SK-N-SH (cell line): ENCODE measurements at regions not wholly inside any gene's neighbourhood (a gene's known extent, or its start where the extent isn't known, plus 50 kb on each side); places are given as distances from the start of the nearest gene placed in this dataset.

Source experiments
- CTCF ChIA-PET: fragments of 300-600, 350-600 bp; formaldehyde crosslinking; extraction: SDS; loops from one replicate; lab custom pipeline; 2021; lab: Yijun Ruan, JAX
- POLR2A ChIA-PET: fragments of 350-600 bp; sonication (Branson Sonifier 250); formaldehyde crosslinking; extraction: SDS; loops from one replicate; lab custom pipeline; 2020; ENCODE audit warnings: antibody characterized with exemption, inconsistent platforms; lab: Yijun Ruan, JAX
- DNase-seq: peaks from one replicate; pipeline ENCODE4 v3.0.0; 2012
- H2AFZ ChIP-seq: fragments of 200-600 bp; sonication (generic); 2 replicates; pipeline ENCODE4 v1.8.1; 2016; ENCODE audit warnings: antibody characterized with exemption, mild to moderate bottlenecking, low read depth
- H3F3A ChIP-seq: fragments of 200-600 bp; sonication (generic); replicated peaks from 2 replicates; pipeline ENCODE3; 2016; ENCODE audit warnings: antibody characterized with exemption, mild to moderate bottlenecking; ENCODE audit not compliant: insufficient read depth
- H3K27ac ChIP-seq, 2 experiments: fragments of 200-500 bp in 1 of 2; fragments of 200-600 bp in 1 of 2; sonication (Bioruptor generic) in 1 of 2; sonication (generic), shearing (Covaris generic) in 1 of 2; 2 replicates each; pipeline versions ENCODE4 v1.5.1 to v1.6.1; 2014 to 2016; ENCODE audit warnings: low read depth in 2 of 2, inconsistent platforms in 1 of 2, low read length in 1 of 2, mild to moderate bottlenecking in 1 of 2, mixed read lengths in 1 of 2
- H3K27me3 ChIP-seq: fragments of 200-600 bp; sonication (generic), shearing (Covaris generic); 2 replicates; pipeline ENCODE4 v1.6.1; 2016; ENCODE audit warnings: mixed run types; ENCODE audit not compliant: insufficient read depth
- H3K36me3 ChIP-seq, 2 experiments: fragments of 200-500 bp in 1 of 2; fragments of 200-600 bp in 1 of 2; sonication (Bioruptor generic) in 1 of 2; sonication (generic) in 1 of 2; replicated peaks in 1 of 2; 2 replicates each; pipeline versions ENCODE3 to v1.5.1; 2014 to 2016; ENCODE audit warnings: low read length in 1 of 2, mild to moderate bottlenecking in 1 of 2; ENCODE audit not compliant: insufficient read depth in 2 of 2, control insufficient read depth in 1 of 2
- H3K4me1 ChIP-seq, 2 experiments: fragments of 200-500 bp in 1 of 2; fragments of 200-600 bp in 1 of 2; sonication (Bioruptor generic) in 1 of 2; sonication (generic), shearing (Covaris generic) in 1 of 2; 2 replicates each; pipeline versions ENCODE4 v1.5.1 to v1.6.1; 2014 to 2016; ENCODE audit warnings: low read depth in 1 of 2, low read length in 1 of 2, mixed run types in 1 of 2; ENCODE audit not compliant: insufficient read depth in 2 of 2, control insufficient read depth in 1 of 2
- H3K4me2 ChIP-seq: fragments of 200-600 bp; sonication (generic), shearing (Covaris generic); 2 replicates; pipeline ENCODE4 v1.6.1; 2017; ENCODE audit warnings: mixed run types
- H3K4me3 ChIP-seq, 2 experiments: fragments of 200-500 bp in 1 of 2; fragments of 200-600 bp in 1 of 2; sonication (Bioruptor generic) in 1 of 2; sonication (generic), shearing (Covaris generic) in 1 of 2; 2 replicates each; pipeline versions ENCODE4 v1.5.1 to v1.8.1; 2014 to 2016; ENCODE audit warnings: low read depth in 2 of 2, inconsistent platforms in 1 of 2, low read length in 1 of 2, mild to moderate bottlenecking in 1 of 2, mixed read lengths in 1 of 2, moderate library complexity in 1 of 2
- H3K79me2 ChIP-seq: fragments of 200-600 bp; sonication (generic); 2 replicates; pipeline ENCODE4 v1.8.1; 2017; ENCODE audit warnings: mild to moderate bottlenecking; ENCODE audit not compliant: insufficient read depth
- H3K9ac ChIP-seq: fragments of 200-600 bp; sonication (generic); 2 replicates; pipeline ENCODE4 v1.6.1; 2017; ENCODE audit warnings: mixed run types
- H3K9me2 ChIP-seq: fragments of 200-600 bp; sonication (generic); 2 replicates; pipeline ENCODE4 v1.6.1; 2017; ENCODE audit warnings: mixed run types
- H3K9me3 ChIP-seq: fragments of 200-600 bp; sonication (generic); 2 replicates; pipeline ENCODE4 v1.6.1; 2017; ENCODE audit warnings: mixed run types, mild to moderate bottlenecking, moderate library complexity
- H4K20me1 ChIP-seq: fragments of 200-600 bp; sonication (generic); 2 replicates; pipeline ENCODE4 v1.6.1; 2017; ENCODE audit warnings: mild to moderate bottlenecking, mixed run types; ENCODE audit not compliant: insufficient read depth
- CTCF ChIP-seq: fragments of 200-600 bp; sonication (generic); IDR thresholded peaks from 2 replicates; pipeline ENCODE4 v1.6.1; 2017; ENCODE audit warnings: antibody characterized with exemption, mild to moderate bottlenecking, moderate library complexity
- ELF1 ChIP-seq: IDR thresholded peaks from 2 replicates; pipeline ENCODE4 v1.4.0; 2012
- FOXJ3 ChIP-seq: sonication (generic); formaldehyde crosslinking; IDR thresholded peaks from 2 replicates; pipeline ENCODE4 v1.5.1; 2020; ENCODE audit warnings: mild to moderate bottlenecking, missing genetic modification reagents
- FOXM1 ChIP-seq: IDR thresholded peaks from 2 replicates; pipeline ENCODE4 v1.4.0; 2012; ENCODE audit warnings: low read depth, mild to moderate bottlenecking
- MXI1 ChIP-seq: IDR thresholded peaks from 2 replicates; pipeline ENCODE4 v1.6.1; 2012; ENCODE audit warnings: mild to moderate bottlenecking, low read depth, low read length, improper control_type of control experiment
- NFIC ChIP-seq: IDR thresholded peaks from 2 replicates; pipeline ENCODE4 v1.4.0; 2012; ENCODE audit warnings: borderline replicate concordance
- POLR2AphosphoS5 ChIP-seq: IDR thresholded peaks from 2 replicates; pipeline ENCODE4 v1.6.1; 2012; ENCODE audit warnings: low read depth, low read length
- RAD21 ChIP-seq: IDR thresholded peaks from 2 replicates; pipeline ENCODE4 v1.6.1; 2012; ENCODE audit warnings: mild to moderate bottlenecking, low read length
- RCOR1 ChIP-seq: fragments of 150-350 bp; IDR thresholded peaks from 2 replicates; pipeline ENCODE4 v1.6.1; 2017; ENCODE audit warnings: antibody characterized with exemption, low read length
- RFX5 ChIP-seq: IDR thresholded peaks from 2 replicates; pipeline ENCODE4 v1.6.1; 2012; ENCODE audit warnings: mild to moderate bottlenecking, improper control_type of control experiment, low read length
- TAF1 ChIP-seq: IDR thresholded peaks from 2 replicates; pipeline ENCODE4 v1.6.1; 2012; ENCODE audit warnings: low read depth, mild to moderate bottlenecking, low read length, moderate library complexity, borderline replicate concordance
- USF1 ChIP-seq: IDR thresholded peaks from 2 replicates; pipeline ENCODE4 v1.4.0; 2012; ENCODE audit warnings: low read depth, borderline replicate concordance
- USF2 ChIP-seq: fragments of 150-350 bp; IDR thresholded peaks from 2 replicates; pipeline ENCODE4 v1.6.1; 2017; ENCODE audit warnings: antibody characterized with exemption, low read length, low read depth, borderline replicate concordance
- WGBS: methylation state at CpG from one replicate; pipeline ENCODE4 v1.1.6; 2017; ENCODE audit warnings: low lambda C conversion rate; 5-methylcytosine and 5-hydroxymethylcytosine counted together
- TF ChIP-seq, protein P1 (sequence below): IDR thresholded peaks from 2 replicates; pipeline ENCODE4 v1.6.1; 2012; ENCODE audit warnings: mild to moderate bottlenecking, low read depth, low read length, moderate library complexity
- TF ChIP-seq, protein P2 (sequence below): IDR thresholded peaks from 2 replicates; pipeline ENCODE4 v1.4.0; 2012; ENCODE audit warnings: low read depth

GRCh38 chr6:145468534-145468933 is 266.8 kb downstream of the EPM2A start:
- DNase-seq: no peak
- Histone ChIP-seq H3K27me3 (no peaks in the 10 kb centered on the region), H4K20me1 (no peaks in the 10 kb centered on the region), H3K9me3 (no peaks in the 10 kb centered on the region), H2AFZ (no peak overlapping the region), H3K9me2 (no peaks in the 10 kb centered on the region), H3K9ac (no peak overlapping the region), H3K4me1 (no peaks in the 10 kb centered on the region), H3K36me3 (no peaks in the 10 kb centered on the region), H3F3A (no peaks in the 10 kb centered on the region), H3K27ac (no peak overlapping the region), H3K4me2 (no peak overlapping the region), H3K4me3 (no peak overlapping the region), H3K79me2 (no peaks in the 10 kb centered on the region)
- CTCF ChIA-PET: no interaction called here
- POLR2A ChIA-PET: no interaction called here
- TF ChIP-seq USF1 (no peak), POLR2AphosphoS5 (no peak), NFIC (no peak)
- TF ChIP-seq, all 33 proteins: peak for 0

DNA sequence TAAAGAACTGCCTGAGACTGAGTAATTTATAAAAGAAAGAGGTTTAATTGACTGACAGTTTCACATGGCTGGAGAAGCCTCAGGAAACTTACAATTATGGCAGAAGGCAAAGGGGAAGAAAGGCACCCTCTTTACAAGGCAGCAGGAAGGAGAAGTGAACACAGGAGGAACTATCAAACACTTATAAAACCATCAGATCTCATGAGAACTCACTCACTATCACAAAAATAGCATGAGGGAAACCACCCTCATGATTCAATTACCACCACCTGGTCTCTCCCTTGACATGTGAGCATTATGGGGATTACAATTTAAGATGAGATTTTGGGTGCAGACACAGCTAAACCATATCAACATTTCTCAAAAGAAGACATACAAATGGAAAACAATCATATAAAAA is 266.3 kb downstream of the EPM2A start:
- Histone ChIP-seq H4K20me1 (no peaks in the 10 kb centered on the region), H3K79me2 (no peaks in the 10 kb centered on the region), H3F3A (no peaks in the 10 kb centered on the region), H3K4me3 (no peak overlapping the region), H3K4me1 (no peaks in the 10 kb centered on the region), H3K9me3 (no peaks in the 10 kb centered on the region), H3K27me3 (no peaks in the 10 kb centered on the region), H3K36me3 (no peaks in the 10 kb centered on the region), H3K9me2 (no peaks in the 10 kb centered on the region), H2AFZ (no peak overlapping the region), H3K27ac (no peak overlapping the region), H3K4me2 (no peak overlapping the region), H3K9ac (no peak overlapping the region)
- ChIA-PET CTCF (no interaction called here), POLR2A (no interaction called here)
- no peak for TF ChIP-seq RCOR1
- TF ChIP-seq TAF1: no peak
- no peak for TF ChIP-seq USF1
- no peak for TF ChIP-seq USF2
- DNase-seq: no peak

DNA sequence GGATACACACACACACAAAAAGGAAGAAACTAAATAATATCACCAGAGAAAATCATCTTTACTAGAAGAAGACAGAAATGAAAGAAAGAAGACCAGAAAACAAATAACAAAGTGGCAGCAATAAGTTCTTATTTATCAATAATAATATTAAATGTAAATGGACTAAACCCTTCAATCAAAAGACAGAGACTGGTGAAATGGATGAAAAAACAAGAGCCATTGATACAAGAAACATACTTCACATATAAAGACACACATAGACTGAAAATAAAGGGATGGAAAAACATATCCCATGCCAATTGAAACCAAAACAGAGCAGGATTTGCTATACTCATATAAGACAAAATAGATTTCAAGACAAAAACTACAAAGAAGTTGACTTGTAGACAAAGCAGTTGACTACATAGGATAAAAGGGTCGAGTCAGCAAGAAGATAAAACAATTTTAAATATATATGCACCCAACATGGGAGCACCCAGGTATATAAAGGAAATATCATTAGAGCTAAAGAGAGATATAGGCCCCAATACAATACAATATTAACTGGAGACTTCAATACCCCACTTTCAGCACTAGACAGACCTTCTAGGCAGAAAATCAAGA is 259.4 kb downstream of the EPM2A start:
- ChIA-PET POLR2A (no interaction called here), CTCF (no interaction called here)
- Histone ChIP-seq H3K9me3 (peaks cover 8% of the 10 kb centered on the region; the same call in 1 of the 2 replicates), H3K36me3 (no peaks in the 10 kb centered on the region), H3K79me2 (no peaks in the 10 kb centered on the region), H3K4me1 (no peaks in the 10 kb centered on the region), H3F3A (no peaks in the 10 kb centered on the region), H3K27me3 (no peaks in the 10 kb centered on the region), H4K20me1 (no peaks in the 10 kb centered on the region), H3K4me2 (no peak overlapping the region), H3K9ac (no peak overlapping the region), H3K27ac (no peak overlapping the region), H2AFZ (no peak overlapping the region), H3K9me2 (no peaks in the 10 kb centered on the region), H3K4me3 (no peak overlapping the region)
- 3% methylated on average over 1 of the region's 1 CpG for WGBS
- no peak for DNase-seq
- TF ChIP-seq NFIC (no peak), FOXM1 (no peak), RAD21 (no peak), CTCF (no peak), FOXJ3 (CRISPR knock-in tag) (no peak), MXI1 (no peak), RFX5 (no peak), ELF1 (no peak)
- TF ChIP-seq, protein P1, sequence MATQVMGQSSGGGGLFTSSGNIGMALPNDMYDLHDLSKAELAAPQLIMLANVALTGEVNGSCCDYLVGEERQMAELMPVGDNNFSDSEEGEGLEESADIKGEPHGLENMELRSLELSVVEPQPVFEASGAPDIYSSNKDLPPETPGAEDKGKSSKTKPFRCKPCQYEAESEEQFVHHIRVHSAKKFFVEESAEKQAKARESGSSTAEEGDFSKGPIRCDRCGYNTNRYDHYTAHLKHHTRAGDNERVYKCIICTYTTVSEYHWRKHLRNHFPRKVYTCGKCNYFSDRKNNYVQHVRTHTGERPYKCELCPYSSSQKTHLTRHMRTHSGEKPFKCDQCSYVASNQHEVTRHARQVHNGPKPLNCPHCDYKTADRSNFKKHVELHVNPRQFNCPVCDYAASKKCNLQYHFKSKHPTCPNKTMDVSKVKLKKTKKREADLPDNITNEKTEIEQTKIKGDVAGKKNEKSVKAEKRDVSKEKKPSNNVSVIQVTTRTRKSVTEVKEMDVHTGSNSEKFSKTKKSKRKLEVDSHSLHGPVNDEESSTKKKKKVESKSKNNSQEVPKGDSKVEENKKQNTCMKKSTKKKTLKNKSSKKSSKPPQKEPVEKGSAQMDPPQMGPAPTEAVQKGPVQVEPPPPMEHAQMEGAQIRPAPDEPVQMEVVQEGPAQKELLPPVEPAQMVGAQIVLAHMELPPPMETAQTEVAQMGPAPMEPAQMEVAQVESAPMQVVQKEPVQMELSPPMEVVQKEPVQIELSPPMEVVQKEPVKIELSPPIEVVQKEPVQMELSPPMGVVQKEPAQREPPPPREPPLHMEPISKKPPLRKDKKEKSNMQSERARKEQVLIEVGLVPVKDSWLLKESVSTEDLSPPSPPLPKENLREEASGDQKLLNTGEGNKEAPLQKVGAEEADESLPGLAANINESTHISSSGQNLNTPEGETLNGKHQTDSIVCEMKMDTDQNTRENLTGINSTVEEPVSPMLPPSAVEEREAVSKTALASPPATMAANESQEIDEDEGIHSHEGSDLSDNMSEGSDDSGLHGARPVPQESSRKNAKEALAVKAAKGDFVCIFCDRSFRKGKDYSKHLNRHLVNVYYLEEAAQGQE: no peak
- TF ChIP-seq, protein P2, sequence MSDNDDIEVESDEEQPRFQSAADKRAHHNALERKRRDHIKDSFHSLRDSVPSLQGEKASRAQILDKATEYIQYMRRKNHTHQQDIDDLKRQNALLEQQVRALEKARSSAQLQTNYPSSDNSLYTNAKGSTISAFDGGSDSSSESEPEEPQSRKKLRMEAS: no peak
